Testis (tissue), 2 donors: ENCODE measurements at regions not wholly inside any gene's neighbourhood (a gene's known extent, or its start where the extent isn't known, plus 50 kb on each side); places are given as distances from the start of the nearest gene placed in this dataset.

Source experiments
- POLR2A ChIP-seq: fragments of 450-650 bp; IDR thresholded peaks from one replicate; pipeline ENCODE4 v1.6.1; 2017; ENCODE audit warnings: antibody characterized with exemption, mild to moderate bottlenecking, moderate library complexity
- TF ChIP-seq, protein P1 (sequence below), 3 experiments: fragments of 450-650 bp in 2 of 3; fragments of 200-600 bp in 1 of 3; sonication (generic) in 1 of 3; IDR thresholded peaks; one replicate each; pipeline ENCODE4 v1.5.1; 2016 to 2019; ENCODE audit warnings: antibody characterized with exemption in 3 of 3, mild to moderate bottlenecking in 2 of 3, moderate library complexity in 1 of 3

DNA sequence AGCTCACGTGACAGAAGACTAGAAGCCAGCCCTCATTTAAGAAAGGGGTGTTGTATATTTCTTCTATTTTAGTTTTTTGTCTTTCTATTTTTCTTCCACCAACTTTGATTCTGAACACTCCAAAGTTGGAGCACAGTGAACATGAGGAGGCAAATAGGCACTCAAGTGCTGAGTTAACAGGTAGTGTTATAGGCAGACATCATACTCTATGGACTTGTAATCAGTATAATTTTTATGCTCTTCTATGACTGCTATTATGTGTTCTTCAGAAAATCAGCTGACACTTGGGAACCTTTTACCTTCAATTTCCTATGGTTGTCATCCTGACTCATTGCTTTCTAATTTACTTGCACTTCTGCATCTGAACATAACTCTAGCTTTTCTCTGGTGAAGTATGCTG, 396.3 kb upstream of the EYS start:
- TF ChIP-seq, protein P1, sequence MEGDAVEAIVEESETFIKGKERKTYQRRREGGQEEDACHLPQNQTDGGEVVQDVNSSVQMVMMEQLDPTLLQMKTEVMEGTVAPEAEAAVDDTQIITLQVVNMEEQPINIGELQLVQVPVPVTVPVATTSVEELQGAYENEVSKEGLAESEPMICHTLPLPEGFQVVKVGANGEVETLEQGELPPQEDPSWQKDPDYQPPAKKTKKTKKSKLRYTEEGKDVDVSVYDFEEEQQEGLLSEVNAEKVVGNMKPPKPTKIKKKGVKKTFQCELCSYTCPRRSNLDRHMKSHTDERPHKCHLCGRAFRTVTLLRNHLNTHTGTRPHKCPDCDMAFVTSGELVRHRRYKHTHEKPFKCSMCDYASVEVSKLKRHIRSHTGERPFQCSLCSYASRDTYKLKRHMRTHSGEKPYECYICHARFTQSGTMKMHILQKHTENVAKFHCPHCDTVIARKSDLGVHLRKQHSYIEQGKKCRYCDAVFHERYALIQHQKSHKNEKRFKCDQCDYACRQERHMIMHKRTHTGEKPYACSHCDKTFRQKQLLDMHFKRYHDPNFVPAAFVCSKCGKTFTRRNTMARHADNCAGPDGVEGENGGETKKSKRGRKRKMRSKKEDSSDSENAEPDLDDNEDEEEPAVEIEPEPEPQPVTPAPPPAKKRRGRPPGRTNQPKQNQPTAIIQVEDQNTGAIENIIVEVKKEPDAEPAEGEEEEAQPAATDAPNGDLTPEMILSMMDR (IDR thresholded peaks at IDR 0.05), result no peak
- TF ChIP-seq POLR2A, result no peak
